Skeletal muscle satellite cell (primary cell): ENCODE measurements at regions not wholly inside any gene's neighbourhood (a gene's known extent, or its start where the extent isn't known, plus 50 kb on each side); places are given as distances from the start of the nearest gene placed in this dataset.
A peak's percentile ranks its signal among the peaks of the same experiment; 100 is the strongest.

Experiments
- H3K27me3 ChIP-seq: 2 replicates; pipeline ENCODE4 v1.7.0; 2013; ENCODE audit warnings: low read length; ENCODE audit not compliant: control insufficient read depth, insufficient read depth
- H3K36me3 ChIP-seq: 2 replicates; pipeline ENCODE4 v1.7.0; 2013; ENCODE audit warnings: mild to moderate bottlenecking, control low read depth, low read length; ENCODE audit not compliant: insufficient read depth
- H3K4me1 ChIP-seq: 2 replicates; pipeline ENCODE4 v1.7.0; 2013; ENCODE audit warnings: low read length; ENCODE audit not compliant: control insufficient read depth, insufficient read depth
- H3K4me2 ChIP-seq: 2 replicates; pipeline ENCODE4 v1.7.0; 2013; ENCODE audit warnings: mild to moderate bottlenecking, low read length
- H3K4me3 ChIP-seq: 2 replicates; pipeline ENCODE4 v1.7.0; 2013; ENCODE audit warnings: low read length
- H3K9ac ChIP-seq: 2 replicates; pipeline ENCODE4 v1.7.0; 2013; ENCODE audit warnings: mild to moderate bottlenecking, low read depth, low read length, moderate library complexity
- H3K9me3 ChIP-seq: replicated peaks from 2 replicates; pipeline ENCODE4 v1.7.0; 2013; ENCODE audit warnings: mild to moderate bottlenecking, control low read depth, low read length

DNA sequence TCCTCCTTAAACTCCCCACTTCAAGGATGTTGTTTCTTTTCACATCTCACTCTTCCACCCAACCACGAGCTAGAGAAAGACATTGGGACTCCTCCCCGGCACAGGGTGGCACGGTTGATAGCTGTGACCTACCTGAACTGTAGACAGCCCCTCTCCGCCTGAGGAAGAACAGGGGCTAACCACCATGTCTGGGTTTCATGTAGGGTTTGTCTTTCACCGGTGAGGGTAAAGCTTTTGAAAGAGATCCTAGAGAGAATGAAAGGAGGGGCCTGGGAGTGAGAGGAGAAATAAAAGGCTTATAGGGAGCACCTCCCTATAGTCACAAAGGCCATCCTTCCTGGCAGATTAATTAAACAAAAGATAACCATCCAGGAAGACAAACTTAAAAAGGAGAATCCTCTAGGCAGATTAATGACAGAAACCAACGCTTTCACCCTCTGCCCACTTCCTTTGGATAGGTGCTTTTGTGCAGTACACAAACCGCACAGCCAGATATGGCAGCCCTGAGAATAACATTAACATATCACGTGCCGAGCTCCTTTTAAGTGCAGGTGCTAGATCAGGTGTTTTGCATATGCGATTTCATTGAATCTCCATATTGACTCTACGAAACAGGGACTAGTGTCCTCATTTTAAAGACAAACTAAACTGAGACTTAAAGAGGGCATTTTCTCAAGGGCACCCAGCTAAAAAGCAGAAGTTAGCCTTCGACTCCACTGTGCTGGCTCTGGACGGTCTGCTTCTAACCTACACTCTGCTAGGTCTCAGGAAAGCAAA is 178.1 kb upstream of the RUNX1 start:
- Histone ChIP-seq H3K4me3 (no peak overlapping the region), H3K4me2 (no peak overlapping the region), H3K36me3 (no peaks in the 10 kb centered on the region), H3K27me3 (no peaks in the 10 kb centered on the region), H3K4me1 (peaks cover 28% of the 10 kb centered on the region), H3K9ac (no peak overlapping the region), H3K9me3 (no peaks in the 10 kb centered on the region)

GRCh38 chr21:35226328-35226727 is 177.2 kb upstream of the RUNX1 start:
- H3K4me2 ChIP-seq = peak overlapping the region; percentile 30
- no peaks in the 10 kb centered on the region for H3K27me3 ChIP-seq
- no peaks in the 10 kb centered on the region for H3K36me3 ChIP-seq
- no peak overlapping the region for H3K4me3 ChIP-seq
- H3K9me3 ChIP-seq = no peaks in the 10 kb centered on the region
- H3K4me1 ChIP-seq = peaks cover 23% of the 10 kb centered on the region
- H3K9ac ChIP-seq = peak overlapping the region; percentile 11

- Histone ChIP-seq H3K36me3 (no peaks in the 10 kb centered on the region), H3K27me3 (no peaks in the 10 kb centered on the region), H3K4me3 (no peak overlapping the region), H3K4me2 (peak overlapping the region; percentile 30), H3K9ac (no peak overlapping the region), H3K9me3 (no peaks in the 10 kb centered on the region), H3K4me1 (peaks cover 27% of the 10 kb centered on the region)
Observed at GRCh38 chr21:35225573-35225972, 176.5 kb upstream of the RUNX1 start.

- Histone ChIP-seq H3K9me3 (no peaks in the 10 kb centered on the region), H3K36me3 (no peaks in the 10 kb centered on the region), H3K4me1 (peaks cover 46% of the 10 kb centered on the region), H3K27me3 (no peaks in the 10 kb centered on the region), H3K4me2 (no peak overlapping the region), H3K9ac (no peak overlapping the region), H3K4me3 (no peak overlapping the region)
Observed at GRCh38 chr21:35223480-35224156, 174.5 kb upstream of the RUNX1 start.

DNA sequence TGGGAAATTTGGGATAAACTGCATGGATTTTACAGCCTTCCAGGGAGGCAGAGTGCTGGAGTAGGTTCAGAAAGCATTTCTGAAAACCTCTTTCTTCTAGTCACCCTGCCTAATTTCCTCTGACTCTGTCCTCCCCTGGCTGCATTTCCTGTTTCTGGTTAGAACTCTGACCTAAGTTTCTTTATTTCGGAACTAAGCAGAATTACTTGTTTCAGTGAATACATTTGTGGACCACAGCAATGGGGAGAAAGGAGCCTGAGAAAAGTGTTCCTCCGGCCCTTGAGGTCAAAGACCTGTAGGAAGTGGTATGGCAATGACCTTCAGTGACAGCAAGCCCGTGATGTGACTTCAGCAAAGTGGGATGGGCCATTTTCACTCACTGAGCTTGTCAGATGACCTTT is 173.4 kb upstream of the RUNX1 start:
- no peak overlapping the region for H3K9ac ChIP-seq
- peaks cover 57% of the 10 kb centered on the region for H3K4me1 ChIP-seq

GRCh38 chr21:35222021-35222420 is 172.9 kb upstream of the RUNX1 start:
- Histone ChIP-seq H3K36me3 (no peaks in the 10 kb centered on the region), H3K9ac (no peak overlapping the region), H3K4me1 (peaks cover 62% of the 10 kb centered on the region), H3K9me3 (no peaks in the 10 kb centered on the region), H3K4me2 (peak overlapping the region; percentile 10), H3K27me3 (no peaks in the 10 kb centered on the region), H3K4me3 (no peak overlapping the region)

More for the DNA sequence above, 173.4 kb upstream of the RUNX1 start:
- no peak overlapping the region for H3K4me3 ChIP-seq
- H3K36me3 ChIP-seq = no peaks in the 10 kb centered on the region
- H3K27me3 ChIP-seq = no peaks in the 10 kb centered on the region
- H3K4me2 ChIP-seq = peak overlapping the region; percentile 10
- no peaks in the 10 kb centered on the region for H3K9me3 ChIP-seq

DNA sequence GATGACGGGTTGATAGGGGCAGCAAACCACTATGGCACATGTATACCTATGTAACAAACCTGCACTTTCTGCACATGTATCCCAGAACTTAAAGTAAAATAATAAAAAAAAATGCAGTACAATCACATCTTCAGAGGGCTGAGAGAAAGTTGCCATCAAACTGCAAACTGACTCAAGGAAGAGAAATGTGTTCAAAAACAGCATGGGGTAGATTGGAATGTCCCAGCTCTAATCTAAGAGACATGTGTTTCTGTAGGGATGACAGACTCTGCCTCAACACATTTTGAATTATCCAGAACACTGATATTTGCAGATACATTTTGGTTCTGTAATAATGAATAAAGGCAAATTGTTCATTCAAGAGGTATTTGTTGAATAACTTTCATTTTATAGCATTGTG is 171.2 kb upstream of the RUNX1 start:
- H3K4me3 ChIP-seq = no peak overlapping the region
- no peak overlapping the region for H3K9ac ChIP-seq
- no peak overlapping the region for H3K4me2 ChIP-seq
- no peaks in the 10 kb centered on the region for H3K27me3 ChIP-seq
- peaks cover 50% of the 10 kb centered on the region for H3K4me1 ChIP-seq
- H3K9me3 ChIP-seq = no peaks in the 10 kb centered on the region
- H3K36me3 ChIP-seq = no peaks in the 10 kb centered on the region

GRCh38 chr21:35219719-35220118 is 170.6 kb upstream of the RUNX1 start:
- Histone ChIP-seq H3K4me2 (no peak overlapping the region), H3K9me3 (no peaks in the 10 kb centered on the region), H3K9ac (no peak overlapping the region), H3K4me1 (peaks cover 50% of the 10 kb centered on the region), H3K4me3 (no peak overlapping the region), H3K36me3 (no peaks in the 10 kb centered on the region), H3K27me3 (no peaks in the 10 kb centered on the region)

DNA sequence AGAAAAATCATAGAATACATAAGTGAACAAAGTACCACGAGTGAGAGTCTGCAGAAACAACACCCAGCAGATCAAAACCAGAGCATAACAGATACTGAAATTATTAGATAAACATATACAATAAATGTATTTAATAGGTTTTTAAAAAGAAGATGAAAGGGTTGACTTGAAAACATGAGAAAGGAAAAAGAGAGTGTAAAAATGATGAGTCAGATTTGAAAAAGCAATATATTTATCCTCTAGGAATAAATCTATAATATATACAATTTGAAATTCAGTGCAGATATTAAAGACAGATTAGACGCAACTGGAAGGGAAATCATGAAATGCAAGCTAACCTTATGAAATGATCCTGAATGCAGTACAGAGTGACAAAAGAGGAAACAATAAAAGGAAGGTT is 170.2 kb upstream of the RUNX1 start:
- no peak overlapping the region for H3K4me3 ChIP-seq
- no peaks in the 10 kb centered on the region for H3K9me3 ChIP-seq

DNA sequence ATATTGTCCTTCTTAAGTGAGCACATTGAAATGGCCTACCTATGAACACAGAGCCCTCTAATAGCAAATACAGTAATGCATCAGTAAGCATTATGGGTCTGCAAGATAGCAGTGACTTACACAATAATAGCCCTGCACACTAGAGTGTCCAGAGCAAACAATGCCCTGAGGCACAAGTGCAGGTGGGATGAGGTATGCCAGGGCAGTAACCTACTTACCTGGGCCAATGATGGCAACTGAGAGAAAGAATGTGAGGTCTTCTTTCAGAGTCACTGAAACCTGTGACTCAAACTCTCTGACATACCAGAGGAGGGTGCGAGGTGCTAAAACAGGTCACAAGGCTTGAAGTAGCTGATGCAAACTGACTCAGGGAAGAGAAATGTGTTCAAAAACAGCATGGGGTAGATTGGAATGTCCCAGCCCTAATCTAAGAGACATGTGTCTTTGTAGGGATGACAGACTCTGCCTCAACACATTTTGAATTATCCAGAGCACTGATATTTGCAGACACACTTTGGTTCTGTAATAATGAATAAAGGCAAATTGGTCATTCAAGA is 168.5 kb upstream of the RUNX1 start:
- peak overlapping the region; percentile 36 for H3K4me2 ChIP-seq
- peaks cover 59% of the 10 kb centered on the region for H3K4me1 ChIP-seq
- peak overlapping the region; percentile 63 for H3K9ac ChIP-seq
- H3K27me3 ChIP-seq = no peaks in the 10 kb centered on the region
- H3K9me3 ChIP-seq = no peaks in the 10 kb centered on the region
- no peak overlapping the region for H3K4me3 ChIP-seq
- no peaks in the 10 kb centered on the region for H3K36me3 ChIP-seq

More for the DNA sequence above, 170.2 kb upstream of the RUNX1 start:
- Histone ChIP-seq H3K4me2 (no peak overlapping the region), H3K9ac (no peak overlapping the region), H3K4me1 (peaks cover 50% of the 10 kb centered on the region), H3K36me3 (no peaks in the 10 kb centered on the region), H3K27me3 (no peaks in the 10 kb centered on the region)

DNA sequence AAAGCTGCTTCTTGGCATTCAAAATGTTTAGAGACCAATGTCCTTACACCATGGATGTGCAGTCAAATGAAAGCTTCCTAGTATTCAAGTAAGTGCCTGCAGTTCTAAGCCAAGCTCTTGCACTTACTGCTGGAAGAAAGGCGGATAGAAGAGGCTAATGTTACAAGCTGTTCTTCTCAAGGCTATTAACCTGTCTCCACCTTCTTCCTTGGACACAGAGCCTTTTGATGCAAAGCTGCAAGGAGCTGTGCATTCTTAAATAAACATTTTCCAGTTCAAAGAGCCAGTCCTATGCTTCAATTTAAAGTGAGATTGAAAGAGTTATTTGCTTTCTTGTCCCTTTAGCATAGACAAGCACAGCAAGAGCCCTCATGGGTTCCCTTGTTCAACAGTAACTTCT is 167.9 kb upstream of the RUNX1 start:
- Histone ChIP-seq H3K4me2 (no peak overlapping the region), H3K27me3 (no peaks in the 10 kb centered on the region), H3K4me1 (peaks cover 59% of the 10 kb centered on the region), H3K36me3 (no peaks in the 10 kb centered on the region), H3K4me3 (no peak overlapping the region), H3K9me3 (no peaks in the 10 kb centered on the region), H3K9ac (peak overlapping the region; percentile 13)
